NCI-H2227 treated with DMSO at 0.1 percent for 48 hours (cell line): ENCODE measurements at regions not wholly inside any gene's neighbourhood (a gene's known extent, or its start where the extent isn't known, plus 50 kb on each side); places are given as distances from the start of the nearest gene placed in this dataset.

ENCODE experiments used
- DNase-seq: peaks from one replicate; lab custom pipeline; 2025; lab: John Stamatoyannopoulos, UW

DNA sequence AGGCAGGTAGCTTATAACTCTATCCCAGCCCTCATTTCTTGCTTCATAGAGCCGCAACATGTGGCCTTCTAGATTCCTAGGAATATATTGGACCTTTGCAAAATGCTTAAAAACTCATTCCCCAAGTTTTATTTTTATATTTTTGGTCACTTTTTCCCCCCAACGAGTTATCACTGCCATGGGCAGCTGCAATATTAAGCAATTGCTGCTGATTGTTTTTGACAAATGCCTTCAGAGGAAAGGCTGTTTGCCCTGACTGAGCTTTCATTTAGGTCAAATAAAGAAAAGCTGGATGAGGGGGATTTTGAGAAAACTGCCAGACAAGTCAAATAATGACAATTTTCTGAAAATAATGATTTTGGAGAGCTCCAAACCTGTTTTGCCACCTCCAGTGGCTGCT is 976.9 kb upstream of the MBL2 start:
- DNase-seq = no peak

DNA sequence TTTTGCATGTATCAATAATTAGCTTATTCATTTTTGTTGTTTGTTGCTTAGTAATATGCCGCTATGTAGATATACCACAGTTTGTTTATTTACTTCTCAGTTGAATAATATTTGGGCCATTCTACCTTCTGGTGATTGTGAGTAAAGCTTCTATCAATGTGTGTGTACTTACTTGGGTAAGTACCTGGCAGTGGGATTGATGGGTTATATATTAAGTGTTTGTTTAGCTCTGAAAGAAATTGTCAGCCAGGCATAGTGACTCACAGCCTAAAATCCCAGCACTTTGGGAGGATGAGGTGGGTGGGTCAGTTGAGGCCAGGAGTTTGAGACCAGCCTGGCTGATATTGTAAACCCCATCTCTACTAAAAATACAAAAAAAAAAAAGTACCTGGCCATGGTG is 975.7 kb upstream of the MBL2 start:
- no peak for DNase-seq

DNA sequence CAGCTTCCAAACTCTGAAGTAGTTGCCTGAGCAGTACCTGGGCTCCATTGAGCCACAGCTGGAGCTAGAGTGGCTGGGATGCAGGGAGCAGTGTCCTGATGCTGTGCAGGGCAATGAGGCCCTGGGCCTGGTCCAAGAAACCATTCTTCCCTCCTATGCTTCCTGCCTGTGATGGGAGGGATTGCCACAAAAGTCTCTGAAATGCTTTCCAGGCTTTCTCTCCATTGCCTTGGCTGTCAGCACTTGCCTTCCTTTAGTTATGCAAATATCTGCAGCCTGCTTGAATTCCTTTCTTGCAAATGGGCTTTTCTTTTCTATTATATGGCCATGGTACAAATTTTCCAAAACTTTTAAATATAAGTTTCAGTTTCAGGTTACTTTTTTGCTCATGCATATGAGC is 972.2 kb upstream of the MBL2 start:
- no peak for DNase-seq

DNA sequence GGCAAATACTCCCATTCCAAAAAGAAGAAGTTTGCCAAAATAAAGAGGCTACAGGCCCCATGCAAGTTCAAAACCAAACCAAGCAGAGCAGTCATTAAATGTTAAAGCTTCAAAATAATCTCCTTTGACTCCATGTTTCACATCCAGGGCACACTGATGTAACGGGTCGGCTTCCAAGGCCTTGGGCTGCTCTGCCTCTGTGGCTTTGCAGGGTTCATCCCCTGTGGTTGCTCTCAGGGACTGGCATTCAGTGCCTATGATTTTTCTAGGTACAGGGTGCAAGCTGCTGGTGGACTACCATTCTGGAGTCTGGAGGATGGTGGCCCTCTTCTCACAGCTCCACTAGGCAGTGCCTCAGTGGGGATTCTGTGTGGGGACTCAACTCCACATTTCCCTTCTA is 971.6 kb upstream of the MBL2 start:
- no peak for DNase-seq

DNA sequence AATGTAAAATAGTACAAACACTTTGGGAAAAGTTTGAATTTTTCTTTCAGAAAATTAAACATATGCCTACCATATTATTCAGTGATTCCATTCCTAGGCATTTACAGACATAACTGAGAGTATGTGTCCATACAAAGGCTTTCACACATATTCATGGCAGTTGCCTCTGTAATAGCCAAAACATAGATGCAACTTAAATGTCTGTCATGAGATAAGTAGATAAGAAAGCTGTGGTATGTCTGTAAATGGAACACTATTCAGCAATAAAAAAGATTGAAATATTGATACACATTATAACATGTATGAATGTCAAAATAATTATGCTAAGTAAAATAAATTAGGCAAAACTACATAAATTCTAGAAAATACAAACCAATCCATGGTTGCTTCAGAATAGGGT is 964.5 kb upstream of the MBL2 start:
- DNase-seq = no peak

DNA sequence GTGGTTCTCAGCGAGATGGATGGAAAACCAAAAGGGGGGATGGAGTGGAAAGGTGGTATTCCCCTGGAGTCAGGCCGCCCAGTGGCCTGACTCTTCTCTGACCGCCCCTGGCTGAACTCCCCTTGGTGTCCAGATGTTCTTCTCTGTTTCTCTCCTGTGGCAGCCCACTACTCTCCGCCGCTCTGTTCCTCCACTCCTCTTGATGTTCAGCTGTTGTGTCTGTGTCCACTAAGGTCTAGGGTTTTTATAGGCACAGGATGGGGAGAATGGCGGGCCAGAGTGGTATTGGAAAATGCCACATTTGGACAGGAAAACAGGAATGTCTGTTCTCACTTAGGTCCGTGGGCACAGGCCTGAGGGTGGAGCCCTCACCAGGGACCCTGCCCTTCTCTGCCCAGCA is 954.3 kb upstream of the MBL2 start:
- DNase-seq = no peak

DNA sequence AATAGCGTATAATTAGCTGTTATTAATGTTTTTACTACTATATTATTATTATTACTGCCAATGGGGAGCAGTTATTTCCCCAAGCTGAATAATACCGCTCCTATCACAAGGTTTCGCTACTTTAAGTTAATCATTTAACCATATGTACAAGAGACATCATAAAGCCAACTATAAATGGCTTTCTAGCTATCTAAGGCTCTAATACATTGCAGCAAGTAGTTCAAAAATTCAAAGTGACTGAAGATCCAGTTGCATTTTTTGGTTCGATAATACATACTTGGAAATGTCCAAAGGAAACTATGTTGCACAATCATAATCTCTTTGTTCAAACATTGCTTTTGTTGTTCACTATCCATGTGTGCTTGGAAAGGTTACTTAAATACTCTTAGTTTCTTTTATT is 952.0 kb upstream of the MBL2 start:
- DNase-seq = no peak

DNA sequence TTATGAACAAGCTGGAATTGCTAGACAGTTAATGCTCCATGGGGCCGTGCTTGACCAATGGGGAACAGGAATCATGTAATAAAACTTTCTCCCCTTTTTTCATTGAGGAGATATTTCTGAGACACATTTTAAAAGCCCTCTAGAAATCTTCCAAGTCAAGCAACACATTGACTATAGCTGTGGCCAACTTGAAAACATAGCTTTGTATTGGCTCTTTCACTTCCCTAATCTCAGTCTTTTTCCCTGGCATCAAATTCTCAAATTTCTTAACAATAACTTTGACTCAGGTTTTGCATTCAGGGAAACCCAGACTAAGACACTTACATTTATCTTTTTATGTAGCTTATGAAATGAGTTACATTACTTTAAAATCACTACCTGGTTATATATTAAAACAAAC is 947.1 kb upstream of the MBL2 start:
- DNase-seq = no peak

DNA sequence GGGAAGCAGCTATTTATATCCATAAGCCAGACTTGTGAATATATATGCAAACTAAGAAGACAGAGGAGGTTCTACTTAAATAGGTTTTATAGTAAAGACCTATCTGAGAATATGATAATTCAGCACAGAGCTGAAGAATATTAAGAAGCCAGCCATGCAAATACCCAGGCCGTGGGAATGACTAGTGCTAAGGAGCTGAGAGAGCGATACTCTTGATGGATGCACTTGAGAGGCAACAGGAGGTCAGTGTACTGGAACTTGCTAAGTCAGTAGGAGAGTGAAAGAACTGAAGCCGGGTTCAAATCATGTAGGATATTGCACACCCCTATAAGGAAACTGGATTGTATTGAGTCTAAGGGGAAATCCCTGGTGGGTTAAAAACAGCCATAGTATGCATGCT is 943.6 kb upstream of the MBL2 start:
- DNase-seq = no peak

DNA sequence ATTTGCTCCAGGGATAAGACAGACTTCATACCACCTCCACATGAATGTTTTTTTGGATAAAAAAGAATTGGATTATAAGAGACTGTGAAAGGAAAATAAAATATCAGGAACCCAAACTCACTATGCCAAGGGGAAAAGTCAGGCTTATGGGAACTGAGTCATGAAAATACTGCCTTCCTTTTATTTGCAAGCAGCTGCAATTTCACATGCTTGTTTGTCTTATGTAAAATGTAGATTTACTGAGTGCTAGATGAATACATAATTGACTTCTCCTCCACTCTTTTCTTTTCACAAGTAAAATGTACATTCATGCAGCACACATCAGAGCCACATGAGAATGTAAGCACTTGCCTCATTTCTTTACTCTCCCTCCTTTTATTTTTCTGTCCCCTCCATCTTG is 940.8 kb upstream of the MBL2 start:
- no peak for DNase-seq

DNA sequence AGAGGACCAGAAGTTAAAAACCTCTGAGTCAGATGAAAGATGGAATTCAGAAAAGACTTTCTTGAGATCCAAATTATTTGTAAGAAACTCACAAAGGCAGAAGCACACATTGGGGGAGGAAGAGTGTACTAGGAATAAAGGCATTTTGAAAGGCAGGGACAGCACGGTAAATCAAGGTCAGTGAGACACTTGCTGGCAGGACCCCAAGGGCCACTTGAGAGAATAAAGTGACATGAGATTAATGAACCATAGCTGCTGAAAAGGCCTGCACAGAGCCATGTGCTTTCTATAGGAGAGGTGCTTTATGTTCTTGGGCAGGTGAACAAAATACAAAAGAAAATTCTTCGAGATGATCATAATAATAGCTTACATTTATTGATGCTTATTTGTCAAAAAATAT is 929.9 kb upstream of the MBL2 start:
- DNase-seq = no peak

DNA sequence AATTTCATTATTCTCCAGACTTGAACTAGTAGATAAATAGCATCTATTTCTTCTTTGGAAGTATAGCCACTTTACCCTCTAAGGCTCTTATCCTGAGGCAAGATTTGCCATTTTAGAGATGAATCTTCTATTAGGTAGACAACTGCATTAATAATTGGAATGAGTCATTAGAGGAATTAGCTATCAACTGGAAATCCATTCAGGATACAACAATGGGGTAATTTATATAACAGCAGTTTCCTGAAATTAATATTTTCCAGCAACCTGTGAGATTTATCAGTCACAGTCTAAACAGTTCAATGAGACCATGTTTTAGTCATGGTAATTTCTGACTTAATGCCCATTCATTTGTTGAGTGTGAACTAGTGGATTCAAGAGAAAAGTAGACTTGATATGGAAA is 928.6 kb upstream of the MBL2 start:
- no peak for DNase-seq

DNA sequence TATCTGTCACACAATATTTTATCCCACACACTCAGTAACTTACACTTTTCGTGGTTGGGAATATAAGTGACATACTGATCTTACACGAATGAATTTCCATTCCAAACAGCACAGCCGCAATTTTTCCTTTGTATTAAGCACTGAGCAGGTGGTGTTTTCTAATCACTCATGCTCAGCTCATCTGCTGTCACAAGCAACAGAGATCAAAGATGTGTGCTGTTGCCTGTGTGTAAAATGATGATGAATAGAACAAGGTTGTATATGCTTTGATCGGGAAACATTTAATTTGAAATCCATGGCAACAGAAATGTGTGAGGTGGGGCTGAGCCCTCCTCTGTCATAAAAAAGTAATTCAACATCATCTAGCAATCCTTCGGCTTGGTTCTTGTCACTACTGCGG is 927.7 kb upstream of the MBL2 start:
- no peak for DNase-seq

DNA sequence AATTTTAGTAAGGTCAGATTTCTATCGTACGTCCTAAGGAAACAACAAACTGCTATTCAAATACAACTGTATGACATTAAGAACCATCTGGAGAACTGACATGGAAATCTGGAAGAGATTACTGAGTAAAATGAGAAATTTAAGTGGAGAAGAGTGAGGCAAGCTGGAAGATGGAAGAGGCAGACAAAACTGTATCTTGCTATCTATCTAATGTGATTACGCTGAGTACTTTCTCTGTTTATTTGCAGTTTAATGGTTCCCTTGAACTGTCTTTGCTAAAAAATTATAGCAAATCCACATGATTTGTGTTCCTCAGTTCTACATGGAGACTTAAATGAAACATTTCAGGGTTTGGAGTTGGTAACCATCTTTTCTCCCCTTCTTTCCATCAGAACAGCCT is 927.1 kb upstream of the MBL2 start:
- no peak for DNase-seq

DNA sequence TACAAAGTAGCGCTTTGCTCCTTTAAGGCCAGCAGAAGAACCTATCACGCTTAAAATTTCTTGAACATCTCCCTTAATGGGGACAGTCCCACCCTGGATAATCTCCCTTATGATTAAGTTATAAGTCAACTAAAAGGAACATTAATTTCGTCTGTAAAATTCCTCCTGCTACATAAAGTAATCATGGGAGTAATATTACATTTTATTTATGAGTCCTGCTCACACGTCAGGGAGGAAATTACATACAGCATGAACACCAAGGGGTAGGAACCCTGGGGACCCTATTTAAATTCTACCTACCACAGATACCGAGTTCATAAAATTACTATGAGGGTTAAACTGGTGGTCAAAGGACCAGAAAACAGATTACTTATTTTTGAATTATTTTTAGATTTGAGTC is 926.6 kb upstream of the MBL2 start:
- DNase-seq = no peak

DNA sequence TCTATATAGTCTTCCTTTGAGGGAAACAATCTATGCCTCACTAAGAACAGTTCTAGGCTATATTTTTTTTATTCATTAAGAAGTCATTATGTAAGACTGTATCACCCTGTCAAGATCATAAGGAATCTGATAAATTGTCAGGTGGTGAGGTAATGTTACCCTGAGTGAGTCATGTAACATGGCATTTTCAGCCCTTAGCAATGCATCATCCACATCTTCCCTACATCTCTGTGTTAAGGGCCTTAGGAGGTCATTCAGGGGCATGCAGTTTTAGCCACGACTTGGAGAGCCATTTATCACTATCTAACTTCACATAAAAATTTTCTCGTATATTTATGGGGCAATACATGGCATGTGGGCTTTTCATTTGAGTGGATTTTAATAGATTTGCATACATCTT is 924.5 kb upstream of the MBL2 start:
- DNase-seq = no peak

DNA sequence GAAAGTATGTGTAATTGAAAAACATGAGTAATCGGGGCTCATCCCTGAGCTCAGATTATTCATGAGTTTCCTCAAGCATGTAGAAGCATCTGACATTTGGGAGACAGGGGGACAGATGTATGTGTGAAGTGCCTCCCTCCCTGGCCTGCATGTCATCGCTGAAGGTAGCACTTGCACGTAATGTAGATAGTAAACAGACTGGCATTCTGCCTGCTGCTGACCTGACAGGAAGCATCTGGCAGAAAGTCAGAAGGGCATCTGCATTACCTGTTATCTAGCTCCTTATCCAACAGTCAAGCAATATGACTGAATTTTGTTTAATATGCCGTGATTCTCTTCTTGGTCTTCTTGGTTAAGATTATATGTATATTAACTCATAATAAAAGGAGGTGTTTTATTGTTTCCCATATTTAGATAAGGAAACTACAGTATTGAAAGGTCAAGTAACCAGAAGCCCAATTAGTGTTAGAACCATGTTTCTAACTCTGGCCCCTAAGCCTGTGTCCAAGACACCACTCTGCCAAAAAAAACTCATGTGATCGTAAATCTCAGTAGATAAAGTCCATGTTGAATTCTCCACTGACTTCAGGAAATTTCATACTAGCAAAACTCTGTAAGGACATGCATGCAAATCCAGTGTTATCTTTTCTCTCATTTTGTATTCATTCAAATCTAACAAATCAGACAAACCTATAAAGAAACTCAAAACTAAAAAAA is 918.1 kb upstream of the MBL2 start:
- DNase-seq = no peak

DNA sequence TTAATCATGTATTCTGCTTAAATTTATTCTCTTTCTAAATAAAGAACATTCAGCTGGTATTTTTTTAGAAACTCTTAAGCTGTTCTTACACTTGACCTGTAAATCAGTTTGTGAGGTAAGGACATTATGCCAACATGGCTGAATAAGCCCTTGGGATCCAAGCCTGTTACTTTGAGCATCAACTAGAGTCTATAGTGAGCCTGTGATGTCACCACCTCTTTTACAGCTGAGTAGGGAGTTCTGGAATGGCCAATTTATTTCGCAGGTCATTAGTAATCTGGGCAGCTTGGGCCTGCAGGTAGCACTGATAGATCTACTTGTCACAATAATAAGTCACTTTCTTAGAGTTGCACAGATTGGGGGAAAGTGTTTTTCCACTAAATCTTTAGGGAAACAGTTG is 915.2 kb upstream of the MBL2 start:
- DNase-seq = no peak

DNA sequence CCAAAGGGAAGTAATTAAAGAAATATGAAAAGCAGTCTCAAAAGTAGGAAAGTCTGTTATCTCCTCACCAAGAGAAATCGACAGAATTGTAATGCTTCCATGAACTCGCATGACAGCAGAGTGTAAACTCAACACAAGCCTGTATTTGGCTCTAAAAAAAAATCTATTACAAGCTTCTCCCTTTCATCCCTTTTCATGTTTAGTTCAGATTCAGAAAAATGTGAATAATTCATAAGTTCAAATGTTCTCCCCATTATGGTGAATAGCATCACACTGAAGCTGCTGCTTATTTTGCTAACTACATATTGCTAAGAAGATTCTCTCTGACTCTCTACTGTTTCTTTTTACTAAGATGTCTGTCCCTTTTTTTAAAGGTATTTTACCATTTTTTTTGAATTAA is 910.3 kb upstream of the MBL2 start:
- DNase-seq = no peak

DNA sequence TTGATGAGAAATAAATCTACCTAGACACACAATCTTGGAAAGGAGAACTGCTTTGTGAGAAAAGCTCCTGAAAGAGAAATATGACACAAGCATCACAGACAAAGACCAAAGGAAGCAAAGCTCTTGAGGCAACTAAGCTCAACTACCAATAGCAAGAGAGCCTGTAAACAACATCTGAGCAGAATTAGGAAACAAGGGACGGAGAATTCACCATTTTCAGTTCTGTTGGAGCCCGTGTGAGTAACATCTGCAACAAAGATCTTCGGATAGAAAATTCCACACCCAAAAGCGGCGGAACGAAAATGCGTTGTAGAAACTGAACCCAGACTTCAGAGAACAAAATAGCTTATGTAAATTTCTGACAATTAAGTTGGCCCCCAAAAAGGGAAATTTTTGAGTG is 909.9 kb upstream of the MBL2 start:
- no peak for DNase-seq

DNA sequence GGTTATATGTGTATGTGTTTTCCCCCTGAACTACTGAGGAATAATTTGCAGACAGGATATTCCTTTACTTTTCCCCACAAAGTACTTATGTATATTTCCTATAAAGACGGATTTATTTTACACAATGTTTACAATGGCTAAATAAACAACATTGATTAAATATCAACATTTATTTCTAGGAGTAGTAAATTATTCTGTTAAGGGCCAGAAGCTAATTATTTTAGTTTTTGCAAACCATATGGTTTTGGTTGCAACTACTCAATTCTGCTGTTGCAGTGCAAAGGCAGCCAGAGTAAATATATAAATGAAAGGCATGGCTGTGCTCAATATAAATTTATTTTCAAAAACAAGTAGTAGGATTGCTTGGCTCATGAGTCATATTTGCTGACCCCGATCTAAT is 907.1 kb upstream of the MBL2 start:
- DNase-seq = no peak

DNA sequence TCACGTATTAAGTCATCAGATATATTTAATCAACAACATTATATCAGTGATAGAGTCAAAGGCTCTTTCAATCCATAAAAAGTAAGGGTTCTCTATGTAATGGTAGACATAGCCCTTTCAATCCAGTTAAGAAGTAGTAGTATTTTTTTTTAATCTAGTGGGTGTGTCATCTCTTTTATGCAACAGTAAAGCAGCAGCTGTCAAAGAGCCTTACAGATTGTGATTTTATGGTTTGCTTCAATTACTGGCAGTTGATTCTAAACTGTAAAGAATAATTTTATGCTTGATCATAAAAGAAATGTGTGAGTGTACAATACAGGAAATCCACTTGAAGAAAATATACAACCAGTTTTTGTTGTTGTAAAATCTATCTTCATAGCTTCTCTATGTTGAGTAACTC is 902.6 kb upstream of the MBL2 start:
- DNase-seq = no peak

DNA sequence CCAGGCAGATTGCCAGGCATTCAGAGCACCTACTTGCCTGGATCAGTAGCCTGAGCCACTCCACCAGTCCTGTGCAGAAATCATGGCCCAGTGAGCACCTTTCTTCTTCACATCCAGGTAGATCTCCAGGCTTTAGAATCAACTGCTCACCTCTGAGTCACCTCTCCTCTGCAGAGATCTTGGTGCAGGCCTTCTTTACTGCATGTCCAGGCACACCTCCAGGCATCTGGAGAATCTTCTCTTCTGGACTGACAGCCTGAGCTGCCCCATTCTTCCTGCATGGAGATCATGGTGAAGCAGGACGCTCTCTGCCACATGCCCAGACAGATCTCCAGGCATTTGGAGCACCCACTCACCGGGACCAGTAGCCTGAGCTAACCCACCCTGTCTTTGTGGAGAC is 894.5 kb upstream of the MBL2 start:
- no peak for DNase-seq

DNA sequence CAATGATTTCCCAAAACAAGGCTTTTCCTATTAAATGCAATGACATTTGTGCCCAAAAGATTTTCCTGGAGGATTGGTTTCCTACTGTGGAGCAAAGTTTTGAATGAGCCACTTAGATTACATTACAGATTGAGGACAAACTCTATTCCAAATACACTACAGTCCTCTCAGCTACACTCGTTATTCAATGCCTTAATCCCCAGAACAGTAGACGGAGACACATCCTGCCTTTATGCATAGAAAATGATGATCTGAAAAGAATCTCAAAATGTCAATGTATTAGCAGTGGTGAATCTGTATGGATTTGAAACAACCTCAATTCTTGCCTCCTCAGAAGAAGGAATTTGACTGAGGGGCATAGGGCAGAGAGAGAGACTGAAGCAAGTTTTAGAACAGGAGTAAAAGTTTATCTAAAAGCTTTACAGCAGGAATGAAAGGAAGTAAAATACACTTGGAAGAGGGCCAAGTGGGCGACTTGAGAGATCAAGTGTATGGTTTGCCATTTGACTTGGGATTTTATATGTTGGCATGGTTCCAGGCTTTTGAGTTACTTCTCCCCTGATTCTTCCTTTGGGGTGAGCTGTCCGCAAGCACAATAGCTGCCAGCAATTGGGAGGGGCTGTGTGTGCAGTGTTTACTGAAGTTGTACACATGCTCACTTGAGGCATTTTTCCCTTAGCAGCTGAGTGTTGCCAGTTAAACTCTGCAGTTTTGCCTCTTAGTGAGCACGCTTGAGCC is 891.9 kb upstream of the MBL2 start:
- peak; percentile 48 for DNase-seq
